Neural cell (in vitro differentiated cells): ENCODE measurements at regions not wholly inside any gene's neighbourhood (a gene's known extent, or its start where the extent isn't known, plus 50 kb on each side); places are given as distances from the start of the nearest gene placed in this dataset.

Experiments used
- H2AFZ ChIP-seq: fragments of 200-600, 300-800 bp; sonication (generic), shearing (Covaris generic); 2 replicates; pipeline ENCODE4 v1.6.0; 2014; ENCODE audit warnings: low read depth, mild to moderate bottlenecking, antibody characterized with exemption, low read length, moderate library complexity
- H3F3A ChIP-seq: fragments of 200-600 bp; shearing (Covaris generic); 2 replicates; pipeline ENCODE4 v1.6.1; 2016; ENCODE audit warnings: mild to moderate bottlenecking, moderate library complexity, mixed read lengths, antibody characterized with exemption, low read length; ENCODE audit not compliant: insufficient read depth, poor library complexity, severe bottlenecking
- H3K27ac ChIP-seq: fragments of 200-600, 300-800 bp; sonication (generic), shearing (Covaris generic); 2 replicates; pipeline ENCODE4 v1.5.1; 2014; ENCODE audit warnings: mild to moderate bottlenecking, low read length, moderate library complexity
- H3K27me3 ChIP-seq: fragments of 300-800, 200-600 bp; sonication (generic), shearing (Covaris generic); 2 replicates; pipeline ENCODE4 v1.6.0; 2014; ENCODE audit warnings: mild to moderate bottlenecking, low read depth, low read length, moderate library complexity; ENCODE audit not compliant: insufficient read depth
- H3K36me3 ChIP-seq: fragments of 300-800, 200-600 bp; sonication (generic), shearing (Covaris generic); 2 replicates; pipeline ENCODE4 v1.5.1; 2014; ENCODE audit warnings: mild to moderate bottlenecking, antibody characterized with exemption, low read length, moderate library complexity; ENCODE audit not compliant: insufficient read depth
- H3K4me2 ChIP-seq: fragments of 300-800, 200-600 bp; sonication (generic), shearing (Covaris generic); 2 replicates; pipeline ENCODE4 v1.6.0; 2014; ENCODE audit warnings: mild to moderate bottlenecking, low read length
- H3K4me3 ChIP-seq: fragments of 300-800, 200-600 bp; sonication (generic), shearing (Covaris generic); 2 replicates; pipeline ENCODE4 v1.5.1; 2014; ENCODE audit warnings: mild to moderate bottlenecking, low read length, moderate library complexity
- H3K79me2 ChIP-seq: fragments of 200-600 bp; shearing (Covaris generic); replicated peaks from 2 replicates; pipeline ENCODE4 v1.6.0; 2014; ENCODE audit warnings: mild to moderate bottlenecking, low read length, moderate library complexity; ENCODE audit not compliant: insufficient read depth
- H3K9ac ChIP-seq: fragments of 300-800, 200-600 bp; sonication (generic), shearing (Covaris generic); 2 replicates; pipeline ENCODE4 v1.6.1; 2016; ENCODE audit warnings: mild to moderate bottlenecking, low read length, mixed read lengths
- H3K9me2 ChIP-seq: fragments of 200-600 bp; shearing (Covaris generic); 2 replicates; pipeline ENCODE4 v1.6.1; 2016; ENCODE audit warnings: mild to moderate bottlenecking, low read length, mixed read lengths; ENCODE audit not compliant: insufficient read depth
- H3K9me3 ChIP-seq: fragments of 200-600, 300-800 bp; sonication (generic), shearing (Covaris generic); 2 replicates; pipeline ENCODE4 v1.6.1; 2016; ENCODE audit warnings: mild to moderate bottlenecking, mixed run types, low read length, moderate library complexity, mixed read lengths
- H4K20me1 ChIP-seq: fragments of 200-600 bp; shearing (Covaris generic); 2 replicates; pipeline ENCODE4 v1.6.1; 2016; ENCODE audit warnings: mild to moderate bottlenecking, mixed run types; ENCODE audit not compliant: insufficient read depth
- EP300 ChIP-seq: fragments of 450-650 bp; conservative IDR thresholded peaks from 2 replicates; pipeline ENCODE4 v1.6.1; 2014; ENCODE audit warnings: antibody characterized with exemption, mild to moderate bottlenecking, moderate library complexity; ENCODE audit not compliant: poor library complexity, severe bottlenecking
- EZH2 ChIP-seq: fragments of 200-600, 300-800 bp; shearing (Covaris generic), sonication (generic); IDR thresholded peaks from 2 replicates; pipeline ENCODE4 v1.6.1; 2014; ENCODE audit warnings: antibody characterized with exemption, low read length, borderline replicate concordance, mild to moderate bottlenecking; ENCODE audit not compliant: insufficient read depth, poor library complexity, severe bottlenecking
- MXI1 ChIP-seq: fragments of 450-650 bp; conservative IDR thresholded peaks from 2 replicates; pipeline ENCODE4 v1.6.1; 2014; ENCODE audit warnings: antibody characterized with exemption, mild to moderate bottlenecking; ENCODE audit not compliant: poor library complexity, severe bottlenecking
- POLR2AphosphoS5 ChIP-seq: IDR thresholded peaks from 2 replicates; pipeline ENCODE4 v1.6.1; 2012
- RAD21 ChIP-seq: fragments of 450-650 bp; conservative IDR thresholded peaks from 2 replicates; pipeline ENCODE4 v1.6.1; 2014; ENCODE audit warnings: antibody characterized with exemption, mild to moderate bottlenecking, moderate library complexity
- SMC3 ChIP-seq: fragments of 450-650 bp; conservative IDR thresholded peaks from 2 replicates; pipeline ENCODE4 v1.6.1; 2014; ENCODE audit warnings: antibody characterized with exemption, mild to moderate bottlenecking, moderate library complexity; ENCODE audit not compliant: poor library complexity
- TAF1 ChIP-seq: IDR thresholded peaks from 2 replicates; pipeline ENCODE4 v1.6.1; 2012; ENCODE audit warnings: low read depth
- TF ChIP-seq, protein P1 (sequence below): fragments of 450-650 bp; IDR thresholded peaks from 2 replicates; pipeline ENCODE4 v1.5.1; 2014; ENCODE audit warnings: antibody characterized with exemption, mild to moderate bottlenecking, moderate library complexity; ENCODE audit not compliant: poor library complexity, severe bottlenecking

DNA sequence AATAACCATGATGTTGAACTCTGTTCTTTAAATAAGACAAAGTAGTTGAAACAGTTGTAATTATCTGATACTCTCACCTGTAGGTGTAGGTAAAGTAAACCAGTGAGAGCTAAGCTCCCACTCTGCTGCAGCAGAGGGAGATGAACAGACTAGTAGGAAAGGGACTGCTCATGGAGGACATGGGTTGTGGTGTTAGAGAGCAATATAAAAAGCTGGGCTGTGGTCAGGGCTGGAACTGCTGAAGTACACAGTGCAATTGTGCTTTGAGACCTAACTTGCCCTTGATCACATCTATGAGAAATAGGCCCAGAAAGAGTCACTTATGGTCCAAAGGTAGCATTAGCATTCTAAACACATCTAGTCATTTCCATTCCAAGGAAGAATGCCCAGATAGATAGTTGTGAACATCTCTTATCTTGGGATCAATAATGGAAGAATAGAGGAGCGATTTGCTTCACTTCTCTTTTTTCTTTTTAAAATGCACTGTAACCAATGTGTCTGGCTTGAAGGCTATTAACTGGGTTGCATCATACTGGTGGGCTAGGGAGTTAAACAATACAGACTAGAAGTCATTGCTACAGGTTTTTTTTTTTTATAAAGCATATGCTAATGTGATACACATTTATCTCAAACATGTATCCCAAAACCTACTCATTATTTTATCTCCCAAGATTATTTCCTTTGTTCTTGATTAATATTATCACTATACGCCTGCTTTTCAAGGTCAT, 251.3 kb upstream of the CENPE start:
- Histone ChIP-seq H2AFZ (no peak overlapping the region), H3K9me2 (no peaks in the 10 kb centered on the region), H3F3A (no peaks in the 10 kb centered on the region), H3K27me3 (no peaks in the 10 kb centered on the region), H3K79me2 (no peaks in the 10 kb centered on the region), H3K9ac (no peak overlapping the region), H3K27ac (no peak overlapping the region), H3K4me2 (no peak overlapping the region), H3K9me3 (no peaks in the 10 kb centered on the region), H4K20me1 (no peaks in the 10 kb centered on the region), H3K36me3 (no peaks in the 10 kb centered on the region), H3K4me3 (no peak overlapping the region)
- TF ChIP-seq POLR2AphosphoS5 = no peak
- TF ChIP-seq, protein P1, sequence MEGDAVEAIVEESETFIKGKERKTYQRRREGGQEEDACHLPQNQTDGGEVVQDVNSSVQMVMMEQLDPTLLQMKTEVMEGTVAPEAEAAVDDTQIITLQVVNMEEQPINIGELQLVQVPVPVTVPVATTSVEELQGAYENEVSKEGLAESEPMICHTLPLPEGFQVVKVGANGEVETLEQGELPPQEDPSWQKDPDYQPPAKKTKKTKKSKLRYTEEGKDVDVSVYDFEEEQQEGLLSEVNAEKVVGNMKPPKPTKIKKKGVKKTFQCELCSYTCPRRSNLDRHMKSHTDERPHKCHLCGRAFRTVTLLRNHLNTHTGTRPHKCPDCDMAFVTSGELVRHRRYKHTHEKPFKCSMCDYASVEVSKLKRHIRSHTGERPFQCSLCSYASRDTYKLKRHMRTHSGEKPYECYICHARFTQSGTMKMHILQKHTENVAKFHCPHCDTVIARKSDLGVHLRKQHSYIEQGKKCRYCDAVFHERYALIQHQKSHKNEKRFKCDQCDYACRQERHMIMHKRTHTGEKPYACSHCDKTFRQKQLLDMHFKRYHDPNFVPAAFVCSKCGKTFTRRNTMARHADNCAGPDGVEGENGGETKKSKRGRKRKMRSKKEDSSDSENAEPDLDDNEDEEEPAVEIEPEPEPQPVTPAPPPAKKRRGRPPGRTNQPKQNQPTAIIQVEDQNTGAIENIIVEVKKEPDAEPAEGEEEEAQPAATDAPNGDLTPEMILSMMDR = no peak
- TF ChIP-seq MXI1 = no peak

- Histone ChIP-seq H3K4me3 (no peak overlapping the region), H3K27ac (no peak overlapping the region), H2AFZ (no peak overlapping the region), H3K36me3 (no peaks in the 10 kb centered on the region), H3F3A (no peaks in the 10 kb centered on the region), H3K27me3 (no peaks in the 10 kb centered on the region), H3K79me2 (no peaks in the 10 kb centered on the region), H3K9me3 (no peaks in the 10 kb centered on the region), H3K9me2 (no peaks in the 10 kb centered on the region), H3K4me2 (no peak overlapping the region), H4K20me1 (no peaks in the 10 kb centered on the region), H3K9ac (no peak overlapping the region)
- no peak for TF ChIP-seq MXI1
- no peak for TF ChIP-seq EZH2
- TF ChIP-seq RAD21 = no peak
- TF ChIP-seq EP300 = no peak
- no peak for TF ChIP-seq POLR2AphosphoS5
Measured at GRCh38 chr4:103445377-103445776, 247.2 kb upstream of the CENPE start.

GRCh38 chr4:103443324-103443723, 245.2 kb upstream of the CENPE start:
- H3K79me2 ChIP-seq = no peaks in the 10 kb centered on the region
- peak overlapping the region; percentile 59 for H3K27ac ChIP-seq
- no peak overlapping the region for H3K9ac ChIP-seq
- no peaks in the 10 kb centered on the region for H3K9me2 ChIP-seq
- no peaks in the 10 kb centered on the region for H3K27me3 ChIP-seq
- H3K4me2 ChIP-seq = no peak overlapping the region
- H3F3A ChIP-seq = no peaks in the 10 kb centered on the region
- H3K4me3 ChIP-seq = no peak overlapping the region
- no peaks in the 10 kb centered on the region for H3K9me3 ChIP-seq
- no peaks in the 10 kb centered on the region for H3K36me3 ChIP-seq
- no peaks in the 10 kb centered on the region for H4K20me1 ChIP-seq
- no peak for TF ChIP-seq RAD21
- TF ChIP-seq EP300 = peak; percentile 77
- TF ChIP-seq MXI1 = no peak
- TF ChIP-seq TAF1 = no peak
- TF ChIP-seq SMC3 = no peak
- TF ChIP-seq EZH2 = no peak
- peak; percentile 73 for TF ChIP-seq POLR2AphosphoS5
- TF ChIP-seq, protein P1 = no peak
- H2AFZ ChIP-seq = no peak overlapping the region
